GM13977 (cell line): ENCODE measurements at regions not wholly inside any gene's neighbourhood (a gene's known extent, or its start where the extent isn't known, plus 50 kb on each side); places are given as distances from the start of the nearest gene placed in this dataset.

Source experiments
- DNase-seq: peaks from one replicate; pipeline ENCODE4 v3.0.0; 2012; ENCODE audit warnings: low spot score
- CTCF ChIP-seq: IDR thresholded peaks from 2 replicates; pipeline ENCODE4 v1.5.1; 2012; ENCODE audit warnings: mild to moderate bottlenecking, control low read depth; ENCODE audit not compliant: insufficient read depth; ENCODE audit errors: extremely low read depth, missing control alignments
- in situ Hi-C: fragments of 300-500 bp; cut with MboI; formaldehyde crosslinking; loops from one replicate; pipeline ENCODE4 v1.12.0; 2022; ENCODE audit warnings: low sequenced_read_pairs, low pct_unique_long_range_greater_than_20kb, mixed read lengths, inconsistent platforms; ENCODE audit not compliant: unreplicated experiment

- in situ Hi-C loops: no loop called here
- no peak for TF ChIP-seq CTCF
- DNase-seq: no peak
Observed at GRCh38 chr5:54832045-54832444, 153.3 kb downstream of the ESM1 start.

- in situ Hi-C loops: no loop called here
- DNase-seq: no peak
- TF ChIP-seq CTCF: no peak
Observed at GRCh38 chr5:54831233-54831632, 154.2 kb downstream of the ESM1 start.

GRCh38 chr5:54829676-54830535 lies 155.5 kb downstream of the ESM1 start:
- TF ChIP-seq CTCF: no peak
- in situ Hi-C loops: no loop called here
- DNase-seq: no peak

- in situ Hi-C loops: no loop called here
- TF ChIP-seq CTCF: no peak
- DNase-seq: no peak
Observed at GRCh38 chr5:54829102-54829501, 156.3 kb downstream of the ESM1 start.

GRCh38 chr5:54828151-54828550 lies 157.2 kb downstream of the ESM1 start:
- no peak for TF ChIP-seq CTCF
- in situ Hi-C loops: no loop called here
- no peak for DNase-seq

GRCh38 chr5:54825005-54825404 lies 160.4 kb downstream of the ESM1 start:
- DNase-seq: no peak
- in situ Hi-C loops: no loop called here
- no peak for TF ChIP-seq CTCF
